ENCODE measurements at regions not wholly inside any gene's neighbourhood (a gene's known extent, or its start where the extent isn't known, plus 50 kb on each side); places are given as distances from the start of the nearest gene placed in this dataset.

GRCh38 chr5:81829242-81829641 is 78.3 kb upstream of the SSBP2 start (continued):
- TF ChIP-seq HMGXB3 (CRISPR knock-in tag; IDR thresholded peaks at IDR 0.05; ENCODE audit: borderline replicate concordance) (no peak), NRL (CRISPR knock-in tag; IDR thresholded peaks at IDR 0.05; ENCODE audit: borderline replicate concordance) (no peak), ZNF775 (CRISPR knock-in tag; IDR thresholded peaks at IDR 0.05; ENCODE audit: borderline replicate concordance) (no peak)

- H3K4me3 ChIP-seq (replicated peaks in 1 of 3; ENCODE audit: insufficient read depth in 1 of 3, low read depth in 2 of 3, low read length in 3 of 3), result no peak overlapping the region
- no peaks in the 10 kb centered on the region for H3K9me3 ChIP-seq (ENCODE audit: low read length)
- TF ChIP-seq GABPB1 (CRISPR knock-in tag; IDR thresholded peaks at IDR 0.05) (no peak), SSRP1 (CRISPR knock-in tag; IDR thresholded peaks at IDR 0.05) (no peak), HNRNPLL (IDR thresholded peaks at IDR 0.05; ENCODE audit: low read depth, low read length, poor library complexity, severe bottlenecking) (no peak), ZNF296 (CRISPR knock-in tag; conservative IDR thresholded peaks at IDR 0.05) (no peak), ZNF766 (CRISPR knock-in tag; IDR thresholded peaks at IDR 0.05; ENCODE audit: borderline replicate concordance) (no peak), ZUFSP (CRISPR knock-in tag; IDR thresholded peaks at IDR 0.05; ENCODE audit: borderline replicate concordance) (no peak), ZNF737 (CRISPR knock-in tag; IDR thresholded peaks at IDR 0.05; ENCODE audit: borderline replicate concordance) (no peak), ZFX (CRISPR knock-in tag; IDR thresholded peaks at IDR 0.05; ENCODE audit: low read depth) (no peak), ZNF552 (CRISPR knock-in tag; IDR thresholded peaks at IDR 0.05; ENCODE audit: borderline replicate concordance) (no peak), ZBTB14 (CRISPR knock-in tag; IDR thresholded peaks at IDR 0.05) (no peak), ZMYM4 (CRISPR knock-in tag; IDR thresholded peaks at IDR 0.05) (no peak)
- no peak overlapping the region for H3K27ac ChIP-seq (ENCODE audit: extremely low read length, insufficient read depth, low read length)
- H3K9ac ChIP-seq (ENCODE audit: insufficient read depth, low read depth, low read length), result no peak overlapping the region
- no peak overlapping the region for H2AFZ ChIP-seq (ENCODE audit: low read length)
- DNase-seq (ENCODE audit: low spot score) (no peak), FAIRE-seq (no peak), ATAC-seq (no peak)
- H3K4me1 ChIP-seq (ENCODE audit: insufficient read depth, low read length), result no peaks in the 10 kb centered on the region
- in situ Hi-C loops (cut with HindIII; ENCODE audit: extremely low pct_ligation_motif_present, low pct_unique_long_range_greater_than_20kb), result loop anchor here (25.0 kb wide), 1 partner anchor 315 kb away; no protein-coding TSS in a partner anchor
- H4K20me1 ChIP-seq (ENCODE audit: insufficient read depth, low read length), result no peaks in the 10 kb centered on the region
- no peak overlapping the region for H3K4me2 ChIP-seq (ENCODE audit: low read depth, low read length)
- ChIA-PET CTCF (ENCODE audit: low intra/inter-chr PET ratio, low total read pairs) (no interaction called here), POLR2A (no interaction called here)
- H3K36me3 ChIP-seq (replicated peaks in 1 of 2; ENCODE audit: control insufficient read depth in 1 of 2, insufficient read depth in 2 of 2, low read length in 2 of 2), result no peaks in the 10 kb centered on the region
- no peaks in the 10 kb centered on the region for H3K79me2 ChIP-seq (ENCODE audit: insufficient read depth, low read length)
- no TSS peak for BruUV-seq (replicated peaks)
- H3K27me3 ChIP-seq (ENCODE audit: control insufficient read depth in 1 of 2, insufficient read depth in 2 of 2, low read length in 2 of 2), result peaks cover 0 to 3% of the 10 kb centered on the region in 2 experiments; a peak in 1 of 5 replicates
- WGBS (ENCODE audit: low lambda C conversion rate), result 50% methylated on average over 1 of the region's 1 CpG
- intact Hi-C loops (cut with micrococcal nuclease; ENCODE audit: unreplicated experiment), result no loop called here
Measured at GRCh38 chr5:81827500-81827899, 76.6 kb upstream of the SSBP2 start.

Data from HepG2 (cell line).